GM12891 (cell line): ENCODE measurements at regions not wholly inside any gene's neighbourhood (a gene's known extent, or its start where the extent isn't known, plus 50 kb on each side); places are given as distances from the start of the nearest gene placed in this dataset.

ENCODE experiments used
- DNase-seq: peaks from one replicate; pipeline ENCODE4 v3.0.0; 2011; ENCODE audit warnings: low spot score; ENCODE audit not compliant: insufficient read length
- FAIRE-seq: peaks from 2 replicates; lab custom pipeline; 2011; peaks lifted over from hg19 to GRCh38; lab: Jason Lieb, UNC
- PAX5 ChIP-seq: IDR thresholded peaks from 2 replicates; pipeline ENCODE4 v1.6.1; 2011; ENCODE audit warnings: low read length, moderate library complexity, mild to moderate bottlenecking; ENCODE audit not compliant: insufficient read depth, severe bottlenecking
- POLR2A ChIP-seq: IDR thresholded peaks from 2 replicates; pipeline ENCODE4 v1.6.1; 2011; ENCODE audit warnings: low read depth, low read length, control low read depth
- POLR2AphosphoS5 ChIP-seq: IDR thresholded peaks from 2 replicates; pipeline ENCODE4 v1.6.1; 2011; ENCODE audit warnings: low read depth, low read length, control low read depth
- POU2F2 ChIP-seq: IDR thresholded peaks from 2 replicates; pipeline ENCODE4 v1.6.1; 2011; ENCODE audit warnings: low read depth, mild to moderate bottlenecking, control low read depth, low read length, moderate library complexity
- SPI1 ChIP-seq: IDR thresholded peaks from 2 replicates; pipeline ENCODE4 v1.6.1; 2011; ENCODE audit warnings: low read depth, low read length, control low read depth
- TAF1 ChIP-seq: IDR thresholded peaks from 2 replicates; pipeline ENCODE4 v1.6.1; 2011; ENCODE audit warnings: low read depth, low read length, control low read depth

DNA sequence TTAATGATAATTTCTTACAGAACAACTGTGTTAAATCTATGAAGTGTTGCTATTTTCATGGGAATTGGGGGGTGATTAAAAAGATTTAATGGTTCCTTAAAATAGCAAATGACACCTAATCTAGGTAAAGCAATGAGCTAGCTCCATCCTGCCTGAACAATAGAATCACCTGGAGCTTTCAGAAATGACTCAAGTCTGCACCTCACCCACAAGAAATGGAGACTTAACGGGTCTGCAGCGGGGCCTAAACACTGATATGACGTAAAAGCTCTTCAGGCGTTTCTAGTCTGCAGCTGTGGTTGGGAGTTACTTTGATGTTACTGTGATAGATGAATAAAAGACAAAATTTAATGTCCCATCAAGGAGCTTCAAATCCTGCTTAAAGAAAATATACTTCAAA lies 328.2 kb downstream of the RND3 start:
- no peak for DNase-seq
- TF ChIP-seq PAX5, result no peak
- TF ChIP-seq POU2F2, result no peak
- no peak for TF ChIP-seq SPI1
- TF ChIP-seq TAF1, result no peak
- TF ChIP-seq POLR2A, result no peak
- no peak for TF ChIP-seq POLR2AphosphoS5
- no peak for FAIRE-seq

GRCh38 chr2:150156876-150157275 lies 330.6 kb downstream of the RND3 start:
- TF ChIP-seq SPI1, result no peak
- no peak for TF ChIP-seq PAX5
- FAIRE-seq, result no peak
- DNase-seq, result no peak

GRCh38 chr2:150156415-150156814 lies 331.1 kb downstream of the RND3 start:
- no peak for DNase-seq

GRCh38 chr2:150154308-150154797 lies 333.1 kb downstream of the RND3 start:
- FAIRE-seq (no peak), DNase-seq (no peak)
- TF ChIP-seq SPI1, result no peak
- no peak for TF ChIP-seq PAX5
- TF ChIP-seq POLR2A, result no peak
- no peak for TF ChIP-seq POLR2AphosphoS5
- TF ChIP-seq POU2F2, result no peak
- no peak for TF ChIP-seq TAF1

More at GRCh38 chr2:150156415-150156814, 331.1 kb downstream of the RND3 start:
- TF ChIP-seq POLR2A (no peak), SPI1 (no peak), POU2F2 (no peak), TAF1 (no peak), PAX5 (no peak), POLR2AphosphoS5 (no peak)
- FAIRE-seq, result no peak

GRCh38 chr2:150153646-150154307 lies 333.7 kb downstream of the RND3 start:
- no peak for TF ChIP-seq SPI1
- no peak for TF ChIP-seq POLR2A
- no peak for TF ChIP-seq PAX5
- no peak for TF ChIP-seq POU2F2
- TF ChIP-seq TAF1, result no peak
- TF ChIP-seq POLR2AphosphoS5, result no peak
- FAIRE-seq, result no peak
- DNase-seq, result no peak

DNA sequence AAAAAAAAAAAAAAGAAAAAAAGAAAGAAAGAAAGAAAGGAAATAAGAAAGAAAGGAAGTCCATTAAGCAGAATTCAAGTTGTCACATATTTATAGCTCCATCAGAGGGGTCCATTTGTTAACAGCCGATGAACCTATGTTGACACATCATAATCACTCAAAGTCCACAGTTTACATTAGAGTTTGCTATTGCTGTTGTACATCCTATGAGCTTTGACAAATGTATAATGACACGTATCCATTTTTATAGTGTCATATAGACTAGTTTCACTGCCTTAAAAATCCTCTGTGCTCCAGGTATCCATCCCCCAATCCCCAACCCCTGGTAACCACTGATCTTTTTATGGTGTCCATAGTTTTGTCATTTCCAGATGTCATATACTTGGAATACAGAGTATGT lies 335.2 kb downstream of the RND3 start:
- DNase-seq, result no peak
- FAIRE-seq, result no peak
- no peak for TF ChIP-seq SPI1

GRCh38 chr2:150150144-150150543 lies 337.3 kb downstream of the RND3 start:
- DNase-seq (no peak), FAIRE-seq (no peak)
- TF ChIP-seq PAX5, result no peak
- no peak for TF ChIP-seq POLR2A
- TF ChIP-seq SPI1, result no peak
- no peak for TF ChIP-seq TAF1

DNA sequence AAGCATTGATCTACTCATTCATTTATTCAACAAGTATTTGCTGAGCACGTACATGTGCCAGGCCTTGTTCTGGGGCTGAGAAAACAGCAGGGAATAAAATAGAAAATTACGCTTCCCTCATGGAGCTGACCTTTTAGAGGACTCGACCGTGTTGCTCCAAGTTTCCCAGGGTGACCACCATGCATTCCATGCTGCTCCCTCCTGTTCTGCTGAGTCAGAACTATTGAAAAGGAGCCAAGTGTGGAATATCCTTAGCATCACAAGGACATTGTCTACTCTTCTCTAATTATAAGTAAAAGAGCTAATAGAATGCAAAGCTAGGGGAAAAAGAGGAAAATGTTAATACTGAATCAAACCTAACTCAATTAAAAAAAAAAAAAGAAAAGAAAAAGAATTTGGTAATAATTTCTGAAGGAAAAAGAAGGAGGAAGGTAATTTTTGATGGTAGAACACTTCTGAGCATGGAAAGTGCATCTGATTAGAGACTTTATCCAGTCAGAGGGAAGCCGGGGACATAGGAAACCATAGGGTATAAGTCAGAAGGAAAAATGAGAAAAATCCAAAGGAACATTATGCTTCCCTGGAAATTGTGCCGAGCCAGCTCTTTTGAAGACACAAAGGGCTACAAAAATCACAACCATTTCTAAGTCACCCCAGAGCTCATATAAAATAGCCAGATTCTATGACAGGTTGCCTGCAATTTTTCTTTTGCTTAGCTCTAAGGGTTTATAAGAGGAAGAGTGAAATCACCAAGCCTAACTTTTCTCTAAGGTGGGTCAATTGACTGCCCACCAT lies 339.4 kb downstream of the RND3 start:
- FAIRE-seq (no peak), DNase-seq (no peak)
- no peak for TF ChIP-seq POLR2A

DNA sequence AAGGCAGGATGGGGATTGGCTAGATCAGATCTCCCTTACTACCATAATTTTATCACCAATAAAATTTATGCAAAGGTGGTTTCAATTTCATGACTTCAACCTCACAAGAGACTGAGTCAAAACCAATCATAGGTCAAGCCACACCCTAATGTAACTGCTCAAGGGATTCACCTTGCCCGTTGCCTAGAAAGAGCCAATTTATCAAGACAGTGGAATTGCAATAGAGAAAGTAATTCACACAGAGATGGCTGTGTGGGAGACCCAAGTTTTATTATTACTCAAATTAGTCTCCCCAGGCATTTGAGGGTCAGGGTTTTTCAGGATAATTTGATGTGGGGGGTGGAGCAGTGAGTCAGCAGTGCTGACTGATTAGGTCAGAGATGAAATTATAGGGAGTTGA lies 340.6 kb downstream of the RND3 start:
- DNase-seq (no peak), FAIRE-seq (no peak)
- TF ChIP-seq TAF1 (no peak), SPI1 (no peak), POLR2A (no peak), POU2F2 (no peak), PAX5 (no peak), POLR2AphosphoS5 (no peak)

GRCh38 chr2:150145299-150145692 lies 342.2 kb downstream of the RND3 start:
- DNase-seq (no peak), FAIRE-seq (no peak)
- no peak for TF ChIP-seq POLR2AphosphoS5
- no peak for TF ChIP-seq TAF1
- TF ChIP-seq PAX5, result no peak
